ENCODE measurements at regions not wholly inside any gene's neighbourhood (a gene's known extent, or its start where the extent isn't known, plus 50 kb on each side); places are given as distances from the start of the nearest gene placed in this dataset.
"Not testable (repeated sequence)": the region's sequence is repeated elsewhere in the genome, so short reads cannot be mapped to it uniquely, and the experiment has no call there.

- DNase-seq: no peak
Observed at GRCh38 chr2:144924827-144925226, 404.9 kb upstream of the ZEB2 start.

GRCh38 chr2:144922519-144922918 is 402.6 kb upstream of the ZEB2 start:
- no peak for DNase-seq

- DNase-seq: no peak
Observed at GRCh38 chr2:144920755-144921530, 401.0 kb upstream of the ZEB2 start.

GRCh38 chr2:144914622-144915318 is 394.9 kb upstream of the ZEB2 start:
- DNase-seq: no peak

GRCh38 chr2:144914113-144914512 is 394.2 kb upstream of the ZEB2 start:
- DNase-seq: no peak

- DNase-seq: no peak
Observed at GRCh38 chr2:144912206-144912605, 392.3 kb upstream of the ZEB2 start.

GRCh38 chr2:144905956-144906355 is 386.0 kb upstream of the ZEB2 start:
- DNase-seq: no peak

GRCh38 chr2:144904612-144905011 is 384.7 kb upstream of the ZEB2 start:
- DNase-seq: no peak

GRCh38 chr2:144903045-144903444 is 383.1 kb upstream of the ZEB2 start:
- not testable (repeated sequence) for DNase-seq

- DNase-seq: not testable (repeated sequence)
Observed at GRCh38 chr2:144901386-144901785, 381.5 kb upstream of the ZEB2 start.

- DNase-seq: no peak
Observed at GRCh38 chr2:144896341-144896740, 376.4 kb upstream of the ZEB2 start.

- DNase-seq: no peak
Observed at GRCh38 chr2:144894612-144895599, 375.0 kb upstream of the ZEB2 start.

- DNase-seq: no peak
Observed at GRCh38 chr2:144893464-144893863, 373.5 kb upstream of the ZEB2 start.

GRCh38 chr2:144890828-144891227 is 370.9 kb upstream of the ZEB2 start:
- peak; percentile 38 for DNase-seq

- DNase-seq: peak; percentile 27
Observed at GRCh38 chr2:144889348-144889747, 369.4 kb upstream of the ZEB2 start.

- DNase-seq: no peak
Observed at GRCh38 chr2:144886862-144887261, 366.9 kb upstream of the ZEB2 start.

GRCh38 chr2:144877893-144878292 is 358.0 kb upstream of the ZEB2 start:
- DNase-seq: no peak

GRCh38 chr2:144876013-144876412 is 356.1 kb upstream of the ZEB2 start:
- no peak for DNase-seq

- no peak for DNase-seq
Observed at GRCh38 chr2:144875290-144875969, 355.5 kb upstream of the ZEB2 start.

GRCh38 chr2:144865670-144866069 is 345.8 kb upstream of the ZEB2 start:
- no peak for DNase-seq

- no peak for DNase-seq
Observed at GRCh38 chr2:144859716-144860115, 339.8 kb upstream of the ZEB2 start.

- DNase-seq: no peak
Observed at GRCh38 chr2:144858211-144858610, 338.3 kb upstream of the ZEB2 start.

- no peak for DNase-seq
Observed at GRCh38 chr2:144854596-144854995, 334.7 kb upstream of the ZEB2 start.

Data from inflammatory macrophage treated with lipopolysaccharide for 4 hours (primary cell).